ENCODE measurements at regions not wholly inside any gene's neighbourhood (a gene's known extent, or its start where the extent isn't known, plus 50 kb on each side); places are given as distances from the start of the nearest gene placed in this dataset.

- TF ChIP-seq CTCF (IDR thresholded peaks at IDR 0.05) (no peak), POLR2A (IDR thresholded peaks at IDR 0.05) (no peak)
Measured at GRCh38 chr4:59655996-59656395, 1544.1 kb upstream of the ADGRL3 start.

All from right lobe of liver (tissue), 4 donors.